Left lung (tissue), 4 donors: ENCODE measurements at regions not wholly inside any gene's neighbourhood (a gene's known extent, or its start where the extent isn't known, plus 50 kb on each side); places are given as distances from the start of the nearest gene placed in this dataset.
"Not testable (repeated sequence)": the region's sequence is repeated elsewhere in the genome, so short reads cannot be mapped to it uniquely, and the experiment has no call there.

Experiments used
- ATAC-seq: fragments of 200-7000 bp; cut with Tn5 transposase; one replicate; pipeline ENCODE4 v1.9.1; 2020; ENCODE audit warnings: moderate library complexity
- DNase-seq, 4 donors: peaks; one replicate each; pipeline ENCODE4 v3.0.0-alpha.2; 2013 to 2020
- H3K27ac ChIP-seq, 2 donors: fragments of 200-600 bp; sonication (generic) in 1 of 2; one replicate each; pipeline versions ENCODE4 v1.5.0 to v1.8.0; 2020 to 2021
- H3K27me3 ChIP-seq, 2 donors: fragments of 200-600 bp; sonication (generic) in 1 of 2; one replicate each; pipeline versions ENCODE4 v1.5.0 to v1.8.0; 2020 to 2021
- H3K36me3 ChIP-seq, 2 donors: fragments of 200-600 bp; sonication (generic) in 1 of 2; one replicate each; pipeline versions ENCODE4 v1.5.0 to v1.8.0; 2020 to 2021
- H3K4me1 ChIP-seq, 2 donors: fragments of 200-600 bp; one replicate each; pipeline ENCODE4 v1.8.0; 2021
- H3K4me3 ChIP-seq, 2 donors: fragments of 200-600 bp; sonication (generic) in 1 of 2; one replicate each; pipeline versions ENCODE4 v1.5.0 to v1.8.0; 2020 to 2021; ENCODE audit warnings: mild to moderate bottlenecking in 1 of 2
- H3K9me3 ChIP-seq, 2 donors: fragments of 200-600 bp; sonication (generic) in 1 of 2; one replicate each; pipeline versions ENCODE4 v1.5.0 to v1.8.0; 2020 to 2021
- intact Hi-C, 2 donors: fragments of 100-400 bp; cut with DNase I; formaldehyde crosslinking; loops; one replicate each; pipeline versions ENCODE4 v1.11.2 to v1.14.2; 2022
- TF ChIP-seq, protein P1 (sequence below), 2 donors: fragments of 200-600 bp; sonication (generic) in 1 of 2; IDR thresholded peaks; one replicate each; pipeline versions ENCODE4 v1.5.0 to v1.8.0; 2021; ENCODE audit warnings: antibody characterized with exemption in 2 of 2
- donor health status: DM: no; HTN: yes; CAD: no.
- donor health status: DM: no; HTN: no; CAD: no.

DNA sequence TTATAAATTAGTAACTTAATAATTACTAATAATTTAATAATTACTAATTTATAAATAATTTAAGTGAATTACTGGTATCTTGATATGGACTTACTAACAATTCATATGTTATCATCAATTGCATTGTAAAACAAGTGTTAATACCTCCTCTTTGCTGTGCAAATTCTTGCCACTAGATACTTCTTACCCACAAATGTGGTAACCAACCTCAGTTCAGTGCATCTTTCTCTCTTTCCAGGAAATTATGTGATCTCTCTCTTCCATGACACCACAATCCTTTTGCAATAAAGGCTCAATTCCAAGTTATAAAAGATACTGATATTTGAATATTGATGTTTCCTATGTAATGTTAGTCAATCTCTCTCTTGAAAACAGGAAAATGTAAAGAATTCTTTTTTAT lies 408.6 kb upstream of the MIR17HG start:
- intact Hi-C loops: no loop called here
- TF ChIP-seq, protein P1, sequence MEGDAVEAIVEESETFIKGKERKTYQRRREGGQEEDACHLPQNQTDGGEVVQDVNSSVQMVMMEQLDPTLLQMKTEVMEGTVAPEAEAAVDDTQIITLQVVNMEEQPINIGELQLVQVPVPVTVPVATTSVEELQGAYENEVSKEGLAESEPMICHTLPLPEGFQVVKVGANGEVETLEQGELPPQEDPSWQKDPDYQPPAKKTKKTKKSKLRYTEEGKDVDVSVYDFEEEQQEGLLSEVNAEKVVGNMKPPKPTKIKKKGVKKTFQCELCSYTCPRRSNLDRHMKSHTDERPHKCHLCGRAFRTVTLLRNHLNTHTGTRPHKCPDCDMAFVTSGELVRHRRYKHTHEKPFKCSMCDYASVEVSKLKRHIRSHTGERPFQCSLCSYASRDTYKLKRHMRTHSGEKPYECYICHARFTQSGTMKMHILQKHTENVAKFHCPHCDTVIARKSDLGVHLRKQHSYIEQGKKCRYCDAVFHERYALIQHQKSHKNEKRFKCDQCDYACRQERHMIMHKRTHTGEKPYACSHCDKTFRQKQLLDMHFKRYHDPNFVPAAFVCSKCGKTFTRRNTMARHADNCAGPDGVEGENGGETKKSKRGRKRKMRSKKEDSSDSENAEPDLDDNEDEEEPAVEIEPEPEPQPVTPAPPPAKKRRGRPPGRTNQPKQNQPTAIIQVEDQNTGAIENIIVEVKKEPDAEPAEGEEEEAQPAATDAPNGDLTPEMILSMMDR (IDR thresholded peaks at IDR 0.05): no peak
- DNase-seq: no peak
- Histone ChIP-seq H3K27me3 (no peaks in the 10 kb centered on the region), H3K4me1 (no peaks in the 10 kb centered on the region), H3K27ac (no peak overlapping the region), H3K4me3 (no peak overlapping the region), H3K36me3 (no peaks in the 10 kb centered on the region), H3K9me3 (no peaks in the 10 kb centered on the region)
- ATAC-seq: no peak

DNA sequence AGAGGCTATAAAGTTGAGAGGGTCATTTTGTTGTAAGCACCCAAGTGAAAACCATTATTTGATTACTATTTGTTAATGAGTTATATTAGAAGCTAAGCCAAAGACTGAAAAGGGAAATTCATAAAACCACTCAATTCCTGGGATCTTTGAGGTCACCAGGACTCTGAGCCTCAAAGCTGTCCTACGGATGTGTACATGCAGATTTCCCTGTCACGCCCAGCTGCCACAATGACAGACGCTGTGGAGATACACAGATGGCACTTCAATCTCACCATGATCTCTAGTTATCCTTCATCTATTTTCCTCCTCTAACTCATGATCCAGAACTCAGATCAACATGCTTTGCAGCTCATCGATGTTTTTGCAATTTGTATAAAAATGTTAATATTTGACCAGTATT lies 403.5 kb upstream of the MIR17HG start:
- Histone ChIP-seq H3K27me3 (no peaks in the 10 kb centered on the region), H3K27ac (no peak overlapping the region), H3K9me3 (peaks cover 0 to 13% of the 10 kb centered on the region in 2 donors), H3K36me3 (no peaks in the 10 kb centered on the region), H3K4me1 (no peaks in the 10 kb centered on the region), H3K4me3 (no peak overlapping the region)
- no peak for DNase-seq
- TF ChIP-seq, protein P1 (IDR thresholded peaks at IDR 0.05): no peak
- no peak for ATAC-seq
- intact Hi-C loops: no loop called here

DNA sequence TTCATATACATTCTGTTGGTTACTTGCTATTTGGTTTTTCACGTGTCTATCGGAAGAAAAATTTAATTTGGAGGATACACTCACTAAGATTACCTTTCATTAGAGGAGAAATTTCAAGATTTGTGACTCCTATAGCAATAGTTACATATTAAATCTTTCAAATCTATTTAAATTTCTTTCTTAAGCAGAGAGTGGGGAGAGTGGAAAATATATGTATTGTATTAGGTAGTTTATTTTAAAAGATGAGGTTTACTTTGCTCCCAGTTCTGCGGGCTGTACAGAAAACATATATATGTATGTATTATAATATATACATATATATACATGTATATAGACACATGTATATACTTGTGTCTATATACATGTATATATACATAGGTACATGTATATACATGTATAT lies 402.3 kb upstream of the MIR17HG start:
- intact Hi-C loops, ATAC-seq, H3K4me3 ChIP-seq, H3K4me1 ChIP-seq, H3K27me3 ChIP-seq, H3K36me3 ChIP-seq, DNase-seq, H3K27ac ChIP-seq: not testable (repeated sequence)
- H3K9me3 ChIP-seq: peaks cover 0 to 13% of the 10 kb centered on the region in 2 donors

DNA sequence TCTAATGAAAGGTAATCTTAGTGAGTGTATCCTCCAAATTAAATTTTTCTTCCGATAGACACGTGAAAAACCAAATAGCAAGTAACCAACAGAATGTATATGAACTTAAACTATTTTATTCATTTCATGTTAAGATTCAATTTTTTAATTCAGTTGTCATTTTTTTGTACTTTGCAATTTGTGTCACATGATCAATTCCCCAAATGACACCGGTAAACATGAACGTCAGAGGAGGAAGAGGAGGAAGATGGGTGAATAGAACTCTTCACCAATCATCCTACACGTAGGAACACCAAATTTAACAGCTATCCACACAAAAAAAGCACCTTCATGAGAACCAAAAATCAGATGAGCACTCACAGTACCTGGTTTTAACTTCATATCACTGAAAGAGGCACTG lies 401.4 kb upstream of the MIR17HG start:
- H3K9me3 ChIP-seq: peaks cover 0 to 13% of the 10 kb centered on the region in 2 donors
- DNase-seq, H3K4me1 ChIP-seq, H3K27ac ChIP-seq, H3K36me3 ChIP-seq, ATAC-seq, H3K27me3 ChIP-seq, intact Hi-C loops, H3K4me3 ChIP-seq: not testable (repeated sequence)

DNA sequence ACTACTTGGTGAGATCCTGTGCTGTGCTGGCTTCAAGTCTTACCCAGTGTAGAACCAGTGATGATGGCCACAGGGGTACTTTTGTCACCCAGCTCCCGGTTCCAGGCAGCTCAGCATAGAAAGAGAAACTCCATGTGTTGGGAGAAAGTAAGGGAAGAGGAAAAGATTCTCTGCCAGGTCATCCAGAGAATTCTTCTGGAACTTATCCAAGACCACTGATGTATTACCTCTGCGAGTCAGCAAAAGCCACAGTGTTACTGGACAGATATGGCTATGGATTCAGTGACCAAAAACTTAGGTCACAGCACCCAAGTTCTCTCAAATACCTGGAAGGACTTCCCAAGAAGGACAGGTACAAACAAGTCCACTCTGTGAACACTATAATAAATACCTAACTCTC lies 399.5 kb upstream of the MIR17HG start:
- Histone ChIP-seq H3K4me1 (no peaks in the 10 kb centered on the region), H3K27me3 (no peaks in the 10 kb centered on the region), H3K27ac (no peak overlapping the region), H3K4me3 (no peak overlapping the region), H3K36me3 (no peaks in the 10 kb centered on the region), H3K9me3 (peaks cover 0 to 13% of the 10 kb centered on the region in 2 donors)
- TF ChIP-seq, protein P1 (IDR thresholded peaks at IDR 0.05): no peak
- intact Hi-C loops: no loop called here
- no peak for DNase-seq
- ATAC-seq: no peak

DNA sequence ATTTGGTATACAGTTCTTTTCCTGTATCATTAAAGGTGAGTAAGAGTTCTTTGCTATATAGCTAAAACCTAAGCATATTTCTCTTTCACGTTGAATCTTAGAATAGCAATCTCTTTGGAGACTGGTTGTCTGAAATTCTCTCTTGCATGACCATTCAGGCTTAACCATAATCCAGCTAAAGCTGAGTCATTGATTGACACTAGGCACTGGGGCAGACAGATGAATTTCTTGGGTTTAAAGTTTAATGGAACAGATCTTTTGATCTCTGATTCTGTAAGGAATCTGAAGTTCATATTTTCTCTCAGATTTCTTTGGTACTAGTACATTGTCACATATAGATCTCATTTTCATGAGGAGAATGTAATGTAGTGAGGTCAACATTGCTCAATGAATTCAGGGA lies 397.3 kb upstream of the MIR17HG start:
- H3K4me3 ChIP-seq: no peak overlapping the region
- no peaks in the 10 kb centered on the region for H3K36me3 ChIP-seq
- no peaks in the 10 kb centered on the region for H3K27me3 ChIP-seq
- intact Hi-C loops: no loop called here
- no peak for DNase-seq
- ATAC-seq: no peak
- no peaks in the 10 kb centered on the region for H3K4me1 ChIP-seq
- no peak overlapping the region for H3K27ac ChIP-seq
- TF ChIP-seq, protein P1 (IDR thresholded peaks at IDR 0.05): no peak
- H3K9me3 ChIP-seq: peaks cover 0 to 13% of the 10 kb centered on the region in 2 donors
